Spleen (tissue), 11 donors: ENCODE measurements at regions not wholly inside any gene's neighbourhood (a gene's known extent, or its start where the extent isn't known, plus 50 kb on each side); places are given as distances from the start of the nearest gene placed in this dataset.

Experiments used
- DNase-seq: peaks from one replicate; pipeline ENCODE4 v3.0.0-alpha.2; 2020
- H3K27ac ChIP-seq, 8 donors: fragments of 200-600 bp; sonication (generic) in 7 of 8; 1 replicate in 4 of 8; 2 replicates in 4 of 8; pipeline versions ENCODE4 v1.5.0 to v1.8.0; 2016 to 2021; ENCODE audit warnings: inconsistent platforms in 4 of 8, mild to moderate bottlenecking in 4 of 8, moderate library complexity in 1 of 8
- H3K27me3 ChIP-seq, 7 donors: fragments of 200-600 bp; sonication (generic) in 6 of 7; replicated peaks in 1 of 7; 1 replicate in 4 of 7; 2 replicates in 3 of 7; pipeline versions ENCODE4 v1.5.0 to v1.8.0; 2016 to 2021; ENCODE audit warnings: inconsistent platforms in 3 of 7, mild to moderate bottlenecking in 1 of 7
- H3K36me3 ChIP-seq, 6 donors: fragments of 200-600 bp; sonication (generic) in 5 of 6; 1 replicate in 4 of 6; 2 replicates in 2 of 6; pipeline versions ENCODE4 v1.5.0 to v1.8.0; 2016 to 2021; ENCODE audit warnings: inconsistent platforms in 2 of 6
- H3K4me1 ChIP-seq, 6 donors: fragments of 200-600 bp; sonication (generic) in 5 of 6; 1 replicate in 3 of 6; 2 replicates in 3 of 6; pipeline versions ENCODE4 v1.5.0 to v1.8.0; 2016 to 2021; ENCODE audit warnings: inconsistent platforms in 3 of 6
- H3K4me3 ChIP-seq, 8 donors: fragments of 200-600 bp; sonication (generic) in 7 of 8; 1 replicate in 4 of 8; 2 replicates in 4 of 8; pipeline versions ENCODE4 v1.5.0 to v1.8.0; 2016 to 2021; ENCODE audit warnings: inconsistent platforms in 4 of 8, mild to moderate bottlenecking in 4 of 8, moderate library complexity in 2 of 8
- H3K9me3 ChIP-seq, 8 donors: fragments of 200-600 bp; sonication (generic) in 7 of 8; 1 replicate in 4 of 8; 2 replicates in 4 of 8; pipeline versions ENCODE4 v1.5.0 to v1.8.0; 2016 to 2021; ENCODE audit warnings: inconsistent platforms in 4 of 8
- POLR2A ChIP-seq, 3 donors: fragments of 450-650 bp; IDR thresholded peaks; one replicate each; pipeline ENCODE4 v1.5.1; 2017; ENCODE audit warnings: antibody characterized with exemption in 3 of 3, mild to moderate bottlenecking in 1 of 3
- POLR2AphosphoS5 ChIP-seq, 3 donors: sonication (generic); formaldehyde crosslinking; IDR thresholded peaks; one replicate each; pipeline ENCODE4 v1.5.1; 2017; ENCODE audit warnings: antibody characterized with exemption in 3 of 3
- WGBS, 5 donors: extraction: QIAGEN DNeasy Blood & Tissue Kit in 3 of 5; methylation state at CpG; one replicate each; pipeline versions ENCODE4 v1.1.5 to v1.1.7; 2013 to 2018; 5-methylcytosine and 5-hydroxymethylcytosine counted together
- intact Hi-C: fragments of 100-400 bp; cut with DNase I; formaldehyde crosslinking; loops from one replicate; pipeline ENCODE4 v1.15.0; 2023; ENCODE audit warnings: low total_unique reads
- TF ChIP-seq, protein P1 (sequence below), 11 experiments: fragments of 200-600 bp in 7 of 11; fragments of 450-650 bp in 4 of 11; sonication (generic) in 4 of 11; IDR thresholded peaks in 8 of 11; conservative IDR thresholded peaks in 3 of 11; 1 replicate in 7 of 11; 2 replicates in 4 of 11; pipeline versions ENCODE4 v1.4.0 to v1.8.0; 2016 to 2021; ENCODE audit warnings: antibody characterized with exemption in 11 of 11, inconsistent platforms in 4 of 11, mild to moderate bottlenecking in 1 of 11
- donor health status: healthy with polysubstance abuse.
- donor health status: DM: no; HTN: no; CAD: no; lungs with moderate emphysema.
- donor health status: DM: no; HTN: no; CAD: no.
- donor health status: Bipolar disorder and iron deficiency.
- donor health status: healthy.
- donor health status: DM: no; HTN: no; CAD: no.
- donor health status: DM: yes; HTN: yes; CAD: no.

DNA sequence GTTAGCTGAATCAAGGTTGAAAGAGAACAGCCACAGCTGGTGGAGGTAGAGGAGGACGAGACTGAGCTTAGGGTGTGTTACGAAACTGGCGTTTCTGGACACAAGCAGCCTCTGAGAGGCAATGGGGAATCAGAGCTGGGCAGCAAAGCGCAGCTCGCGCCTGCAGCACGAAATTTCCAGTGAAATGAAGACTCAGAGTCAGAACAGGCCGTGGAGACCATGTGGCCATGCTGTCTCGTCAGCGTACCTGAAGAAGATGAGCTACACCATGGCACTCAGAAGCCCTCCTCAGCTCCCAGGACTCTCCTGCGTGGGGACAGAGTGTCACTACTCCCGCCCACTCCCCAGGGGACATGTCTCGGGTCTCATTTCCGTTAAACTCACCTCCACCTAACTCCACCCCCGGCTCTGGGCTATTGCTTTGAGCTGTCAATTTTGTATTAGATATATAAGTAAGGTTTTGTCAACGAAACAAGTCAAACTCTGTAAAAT is 256.9 kb downstream of the ERMARD start:
- 83 to 92% (median 88%) methylated on average over 16 of the region's 16 CpGs for WGBS, 5 donors
- no peak for DNase-seq
- Histone ChIP-seq H3K9me3 (peaks cover 0 to 26% (median 21%) of the 10 kb centered on the region in 8 donors), H3K27ac (no peak overlapping the region), H3K4me3 (no peak overlapping the region), H3K4me1 (peaks cover 10 to 21% (median 15%) of the 10 kb centered on the region in 6 donors), H3K36me3 (no peaks in the 10 kb centered on the region), H3K27me3 (peaks cover 0 to 68% (median 0%) of the 10 kb centered on the region in 7 donors)
- no peak for TF ChIP-seq POLR2AphosphoS5 (IDR thresholded peaks at IDR 0.05)
- TF ChIP-seq, protein P1, sequence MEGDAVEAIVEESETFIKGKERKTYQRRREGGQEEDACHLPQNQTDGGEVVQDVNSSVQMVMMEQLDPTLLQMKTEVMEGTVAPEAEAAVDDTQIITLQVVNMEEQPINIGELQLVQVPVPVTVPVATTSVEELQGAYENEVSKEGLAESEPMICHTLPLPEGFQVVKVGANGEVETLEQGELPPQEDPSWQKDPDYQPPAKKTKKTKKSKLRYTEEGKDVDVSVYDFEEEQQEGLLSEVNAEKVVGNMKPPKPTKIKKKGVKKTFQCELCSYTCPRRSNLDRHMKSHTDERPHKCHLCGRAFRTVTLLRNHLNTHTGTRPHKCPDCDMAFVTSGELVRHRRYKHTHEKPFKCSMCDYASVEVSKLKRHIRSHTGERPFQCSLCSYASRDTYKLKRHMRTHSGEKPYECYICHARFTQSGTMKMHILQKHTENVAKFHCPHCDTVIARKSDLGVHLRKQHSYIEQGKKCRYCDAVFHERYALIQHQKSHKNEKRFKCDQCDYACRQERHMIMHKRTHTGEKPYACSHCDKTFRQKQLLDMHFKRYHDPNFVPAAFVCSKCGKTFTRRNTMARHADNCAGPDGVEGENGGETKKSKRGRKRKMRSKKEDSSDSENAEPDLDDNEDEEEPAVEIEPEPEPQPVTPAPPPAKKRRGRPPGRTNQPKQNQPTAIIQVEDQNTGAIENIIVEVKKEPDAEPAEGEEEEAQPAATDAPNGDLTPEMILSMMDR (IDR thresholded peaks at IDR 0.05 in 8 of 11, conservative IDR thresholded peaks at IDR 0.05 in 3 of 11): no peak
- no peak for TF ChIP-seq POLR2A (IDR thresholded peaks at IDR 0.05)
- intact Hi-C loops: no loop called here

DNA sequence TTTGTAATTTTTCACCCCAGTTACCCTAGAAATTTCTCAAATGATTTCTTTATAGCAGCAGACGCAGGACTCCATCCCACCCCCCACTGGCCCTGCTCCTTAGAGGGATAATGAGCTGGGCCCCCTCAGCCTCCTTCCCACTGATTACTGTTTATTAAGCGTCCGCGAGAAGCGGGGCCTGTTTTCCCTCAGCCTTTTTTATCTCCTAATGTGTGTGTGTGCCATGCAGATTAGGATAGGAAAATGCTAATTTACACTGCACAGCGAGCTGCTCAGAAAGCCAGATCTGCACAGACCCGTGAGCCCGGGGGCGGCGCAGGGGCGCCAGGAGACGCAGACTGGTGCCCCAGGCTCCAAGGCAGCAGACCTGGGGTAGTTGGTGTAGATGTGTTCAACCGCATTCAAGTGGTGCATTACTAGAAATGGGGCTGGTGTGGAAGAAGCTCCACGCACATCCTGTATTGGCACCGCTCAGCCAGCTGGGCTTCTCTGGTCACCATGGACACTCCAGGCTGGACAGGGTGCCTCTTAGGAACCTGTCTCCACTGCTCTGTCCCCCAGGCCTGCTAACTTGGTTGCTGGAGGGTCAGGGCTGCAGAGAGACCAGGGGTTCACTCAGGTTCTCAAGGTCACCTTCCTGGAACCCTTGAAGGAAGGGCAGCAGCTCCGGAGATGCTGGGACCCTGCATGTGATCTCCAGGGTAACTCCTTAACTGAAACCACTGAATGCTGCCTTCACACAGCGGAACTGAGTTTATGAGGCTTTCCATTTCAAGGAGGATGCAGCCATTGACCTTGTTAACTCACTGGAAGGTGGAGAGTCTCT is 256.3 kb downstream of the ERMARD start:
- H3K4me3 ChIP-seq: no peak overlapping the region
- peaks cover 0 to 67% (median 0%) of the 10 kb centered on the region in 7 donors for H3K27me3 ChIP-seq
- intact Hi-C loops: no loop called here
- DNase-seq: no peak
- peaks cover 10 to 21% (median 15%) of the 10 kb centered on the region in 6 donors for H3K4me1 ChIP-seq
- H3K36me3 ChIP-seq: no peaks in the 10 kb centered on the region
- peaks cover 0 to 30% (median 28%) of the 10 kb centered on the region in 8 donors for H3K9me3 ChIP-seq
- WGBS, 5 donors: 83 to 94% (median 88%) methylated on average over 14 to 17 of the region's 17 CpGs
- H3K27ac ChIP-seq: no peak overlapping the region
- TF ChIP-seq POLR2AphosphoS5 (IDR thresholded peaks at IDR 0.05) (no peak), POLR2A (IDR thresholded peaks at IDR 0.05) (no peak)
- TF ChIP-seq, protein P1 (IDR thresholded peaks at IDR 0.05 in 8 of 11, conservative IDR thresholded peaks at IDR 0.05 in 3 of 11): no peak

DNA sequence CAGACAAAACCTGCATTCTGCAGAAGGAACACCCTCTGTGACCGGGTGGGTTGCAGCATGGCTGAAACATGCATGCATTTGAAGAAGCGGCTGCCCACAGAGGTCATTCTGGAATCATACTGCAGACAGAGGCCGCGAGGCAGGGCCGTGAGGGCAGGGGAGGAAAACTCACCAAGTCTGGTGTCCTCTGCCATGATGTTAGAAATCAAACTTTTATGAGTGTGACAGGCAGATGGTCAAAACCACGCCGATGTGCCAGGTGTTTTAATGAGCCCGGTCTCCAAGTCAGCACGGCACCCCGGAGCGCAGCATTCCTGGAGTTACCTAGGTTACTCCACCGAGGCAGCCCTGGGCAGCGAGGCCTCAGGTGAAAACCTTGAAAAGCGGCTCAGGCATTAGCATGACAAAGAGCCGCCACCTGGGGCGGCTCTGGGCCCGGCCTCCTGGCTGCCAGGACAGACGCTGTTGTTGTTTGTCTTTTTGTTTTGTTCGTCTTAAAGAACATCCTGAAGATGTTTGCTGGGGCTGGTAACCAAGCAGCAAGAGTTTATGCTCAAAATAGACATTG is 255.6 kb downstream of the ERMARD start:
- intact Hi-C loops: no loop called here
- TF ChIP-seq, protein P1 (IDR thresholded peaks at IDR 0.05 in 8 of 11, conservative IDR thresholded peaks at IDR 0.05 in 3 of 11): no peak
- TF ChIP-seq POLR2A (IDR thresholded peaks at IDR 0.05): no peak
- WGBS, 5 donors: 89 to 94% (median 93%) methylated on average over 19 of the region's 19 CpGs
- H3K36me3 ChIP-seq: no peaks in the 10 kb centered on the region
- H3K9me3 ChIP-seq: peaks cover 0 to 37% (median 35%) of the 10 kb centered on the region in 8 donors
- no peak overlapping the region for H3K4me3 ChIP-seq
- no peak overlapping the region for H3K27ac ChIP-seq
- peaks cover 10 to 20% (median 15%) of the 10 kb centered on the region in 6 donors for H3K4me1 ChIP-seq
- peaks cover 0 to 61% (median 0%) of the 10 kb centered on the region in 7 donors for H3K27me3 ChIP-seq
- DNase-seq: peak; percentile 67
